ENCODE measurements at regions not wholly inside any gene's neighbourhood (a gene's known extent, or its start where the extent isn't known, plus 50 kb on each side); places are given as distances from the start of the nearest gene placed in this dataset.

DNA sequence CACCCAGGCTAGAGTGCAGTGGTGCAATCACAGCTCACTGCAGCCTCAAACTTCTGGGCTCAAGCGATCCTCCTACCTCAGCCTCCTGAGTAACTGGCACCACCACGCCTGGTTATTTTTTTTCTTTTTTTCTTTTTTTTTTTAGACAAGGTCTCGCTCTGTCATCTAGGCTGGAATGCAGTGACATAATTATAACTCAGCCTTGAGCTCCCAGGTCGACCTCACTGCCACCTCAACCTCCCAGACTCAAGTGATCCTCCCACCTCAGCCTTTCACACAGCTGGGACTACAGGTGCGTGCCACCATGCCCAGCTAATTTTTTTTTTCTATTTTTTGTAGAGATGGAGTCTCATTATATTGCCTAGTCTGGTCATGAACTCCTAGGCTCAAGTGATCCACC, 66.9 kb upstream of the ECE1 start:
- Histone ChIP-seq H4K20me1 (replicated peaks; ENCODE audit: control insufficient read depth, insufficient read depth, low read length) (0 out of 2 replicates have a peak, but pooled peaks cover 3% of the 10 kb centered on the region), H2AFZ (ENCODE audit: low read depth, low read length) (no peak overlapping the region), H3K4me3 (no peak overlapping the region), H3K9ac (ENCODE audit: insufficient read depth in 1 of 2, low read depth in 2 of 2, low read length in 2 of 2) (no peak overlapping the region), H3K9me3 (replicated peaks; ENCODE audit: control insufficient read depth, insufficient read depth, low read depth, low read length) (no peaks in the 10 kb centered on the region), H3K79me2 (ENCODE audit: control insufficient read depth, insufficient read depth, low read length) (no peaks in the 10 kb centered on the region), H3K36me3 (ENCODE audit: control insufficient read depth, insufficient read depth, low read length) (no peaks in the 10 kb centered on the region), H3K27ac (ENCODE audit: extremely low read depth, low read depth, low read length) (no peak overlapping the region), H3K4me2 (ENCODE audit: insufficient read depth, low read length) (no peak overlapping the region), H3K9me1 (ENCODE audit: control insufficient read depth, insufficient read depth, low read length) (no peaks in the 10 kb centered on the region), H3K4me1 (replicated peaks in 1 of 2; ENCODE audit: control insufficient read depth in 2 of 2, insufficient read depth in 2 of 2, low read length in 2 of 2) (peaks cover 13 to 14% of the 10 kb centered on the region in 2 experiments; a peak in 4 of 5 replicates), H3K27me3 (ENCODE audit: control insufficient read depth in 2 of 2, insufficient read depth in 2 of 2, low read length in 2 of 2) (peaks cover 3 to 8% of the 10 kb centered on the region in 2 experiments; a peak in 3 of 5 replicates)
- in situ Hi-C loops (cut with MboI): no loop called here
- DNase-seq (ENCODE audit: extremely low read depth in 1 of 4, low spot score in 3 of 4) (no peak), FAIRE-seq (no peak), ATAC-seq (no peak)
- no peak for TF ChIP-seq CHCHD3 (CRISPR knock-in tag; IDR thresholded peaks at IDR 0.05)
- no peak for TF ChIP-seq RHOXF2B (CRISPR knock-in tag; conservative IDR thresholded peaks at IDR 0.05)
- no peak for TF ChIP-seq OTX1 (CRISPR knock-in tag; IDR thresholded peaks at IDR 0.05)
- no peak for TF ChIP-seq HEY1 (CRISPR knock-in tag; IDR thresholded peaks at IDR 0.05; ENCODE audit: borderline replicate concordance)
- TF ChIP-seq TBP (optimal IDR thresholded peaks at IDR 0.05; ENCODE audit: low read depth, low read length): no peak
- TF ChIP-seq ZNF212 (CRISPR knock-in tag; IDR thresholded peaks at IDR 0.05): no peak
- no peak for TF ChIP-seq DNMT1 (IDR thresholded peaks at IDR 0.05)
- TF ChIP-seq ZFX (CRISPR knock-in tag; IDR thresholded peaks at IDR 0.05): no peak
- no peak for TF ChIP-seq ZNF354B (CRISPR knock-in tag; IDR thresholded peaks at IDR 0.05)
- TF ChIP-seq, protein P1, sequence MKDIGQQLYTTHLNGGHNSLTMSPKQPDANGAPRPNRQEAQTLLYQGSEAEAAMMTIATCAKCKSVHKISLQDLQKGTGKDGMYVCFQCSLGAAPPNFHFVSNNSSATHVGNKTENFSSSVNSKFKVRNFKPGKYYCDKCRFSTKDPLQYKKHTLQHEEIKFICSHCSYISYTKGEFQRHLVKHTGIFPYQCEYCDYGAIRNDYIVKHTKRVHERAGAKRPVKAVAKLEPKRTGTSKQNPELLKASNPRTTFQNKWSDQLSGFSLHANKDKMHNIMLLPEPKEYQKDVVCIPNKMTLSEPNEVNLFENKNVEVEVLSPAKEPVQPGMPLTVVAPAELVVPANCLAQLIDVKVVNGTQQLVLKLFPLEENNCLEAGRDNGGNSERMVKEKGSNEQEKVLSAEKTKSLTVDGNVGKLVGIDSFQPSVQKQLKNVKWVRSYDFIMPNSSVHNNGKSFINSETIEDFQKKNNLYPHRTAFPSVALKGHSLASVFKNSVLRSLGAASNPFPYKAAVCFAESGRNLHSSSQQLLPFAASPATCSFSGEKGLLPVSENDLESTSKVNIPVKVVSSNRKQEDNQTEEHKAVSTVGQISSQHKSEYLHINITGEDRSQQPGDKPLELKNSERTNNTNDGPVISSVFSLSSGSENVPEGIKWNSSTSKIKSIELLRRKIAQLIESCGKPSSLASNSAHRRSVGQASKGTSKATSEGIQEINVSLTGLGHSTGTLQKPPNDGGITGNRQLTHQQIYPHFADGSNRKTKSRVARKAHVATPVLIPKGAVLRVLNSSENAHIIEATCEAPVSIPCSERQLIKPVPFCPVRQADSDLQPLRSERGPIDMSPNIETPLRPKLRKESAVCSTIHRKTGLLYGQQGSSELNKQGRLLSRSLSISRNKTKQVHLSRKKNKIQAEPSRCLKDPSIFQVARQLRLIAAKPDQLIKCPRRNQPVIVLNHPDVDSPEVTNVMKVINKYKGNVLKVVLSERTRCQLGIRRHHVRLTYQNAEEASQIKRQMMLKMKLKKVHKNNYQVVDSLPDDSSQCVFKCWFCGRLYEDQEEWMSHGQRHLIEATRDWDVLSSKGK (CRISPR knock-in tag; IDR thresholded peaks at IDR 0.05): no peak
- TF ChIP-seq U2AF1 (optimal IDR thresholded peaks at IDR 0.05; ENCODE audit: low read depth, low read length): no peak
- TF ChIP-seq, protein P2, sequence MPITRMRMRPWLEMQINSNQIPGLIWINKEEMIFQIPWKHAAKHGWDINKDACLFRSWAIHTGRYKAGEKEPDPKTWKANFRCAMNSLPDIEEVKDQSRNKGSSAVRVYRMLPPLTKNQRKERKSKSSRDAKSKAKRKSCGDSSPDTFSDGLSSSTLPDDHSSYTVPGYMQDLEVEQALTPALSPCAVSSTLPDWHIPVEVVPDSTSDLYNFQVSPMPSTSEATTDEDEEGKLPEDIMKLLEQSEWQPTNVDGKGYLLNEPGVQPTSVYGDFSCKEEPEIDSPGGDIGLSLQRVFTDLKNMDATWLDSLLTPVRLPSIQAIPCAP (CRISPR knock-in tag; IDR thresholded peaks at IDR 0.05; ENCODE audit: borderline replicate concordance): no peak
- TF ChIP-seq EP400 (IDR thresholded peaks at IDR 0.05): no peak
- TF ChIP-seq TEAD4 (IDR thresholded peaks at IDR 0.05; ENCODE audit: low read length): no peak
- no peak for TF ChIP-seq TEAD4 (CRISPR knock-in tag; IDR thresholded peaks at IDR 0.05; ENCODE audit: borderline replicate concordance)
- TF ChIP-seq FOXK1 (CRISPR knock-in tag; IDR thresholded peaks at IDR 0.05; ENCODE audit: borderline replicate concordance): no peak
- TF ChIP-seq CBFB (CRISPR knock-in tag; IDR thresholded peaks at IDR 0.05): no peak
- no peak for TF ChIP-seq SRSF7 (optimal IDR thresholded peaks at IDR 0.05; ENCODE audit: low read depth, low read length)
- TF ChIP-seq SMAD4 (CRISPR knock-in tag; conservative IDR thresholded peaks at IDR 0.05): no peak
- TF ChIP-seq MTA2 (IDR thresholded peaks at IDR 0.05; ENCODE audit: low read depth): no peak
- CTCF ChIA-PET (ENCODE audit: low intra/inter-chr PET ratio): no interaction called here
- POLR2A ChIA-PET: interaction anchor here (0.6 to 1.3 kb wide), 2 partner anchors 11 to 13 kb away, joined by 3 to 4 read pairs; no protein-coding TSS in a partner anchor
- intact Hi-C loops (cut with micrococcal nuclease): no loop called here
- WGBS (ENCODE audit: insufficient coverage, low coverage, missing lambda C conversion rate): 11% methylated on average over 5 of the region's 5 CpGs
- BruUV-seq (replicated peaks): no TSS peak

All from K562 (cell line).